GM18868 (cell line): ENCODE measurements at regions not wholly inside any gene's neighbourhood (a gene's known extent, or its start where the extent isn't known, plus 50 kb on each side); places are given as distances from the start of the nearest gene placed in this dataset.

Source experiments
- ATAC-seq: cut with Tn5 transposase; IDR thresholded peaks from one replicate; pipeline ENCODE4 v1.9.1; 2021; ENCODE audit warnings: mild to moderate bottlenecking, moderate library complexity; ENCODE audit not compliant: unreplicated experiment

- no peak for ATAC-seq
Observed at GRCh38 chr20:40738976-40739375, 49.9 kb upstream of the MAFB start.

GRCh38 chr20:40739841-40740240 is 50.8 kb upstream of the MAFB start:
- no peak for ATAC-seq

GRCh38 chr20:40741507-40742106 is 52.6 kb upstream of the MAFB start:
- ATAC-seq, result no peak

- ATAC-seq, result no peak
Observed at GRCh38 chr20:40743141-40743775, 54.2 kb upstream of the MAFB start.

- ATAC-seq, result no peak
Observed at GRCh38 chr20:40744072-40744817, 55.2 kb upstream of the MAFB start.

GRCh38 chr20:40744818-40745175 is 55.8 kb upstream of the MAFB start:
- no peak for ATAC-seq

- ATAC-seq, result no peak
Observed at GRCh38 chr20:40746251-40746650, 57.2 kb upstream of the MAFB start.

- ATAC-seq, result no peak
Observed at GRCh38 chr20:40748182-40748581, 59.1 kb upstream of the MAFB start.

- no peak for ATAC-seq
Observed at GRCh38 chr20:40749985-40750506, 61.0 kb upstream of the MAFB start.

- no peak for ATAC-seq
Observed at GRCh38 chr20:40750541-40751035, 61.6 kb upstream of the MAFB start.

- ATAC-seq, result no peak
Observed at GRCh38 chr20:40753472-40753871, 64.4 kb upstream of the MAFB start.

GRCh38 chr20:40754339-40754943 is 65.4 kb upstream of the MAFB start:
- no peak for ATAC-seq

GRCh38 chr20:40757087-40757486 is 68.1 kb upstream of the MAFB start:
- ATAC-seq, result no peak

GRCh38 chr20:40758790-40759189 is 69.8 kb upstream of the MAFB start:
- ATAC-seq, result no peak

- no peak for ATAC-seq
Observed at GRCh38 chr20:40760399-40760798, 71.4 kb upstream of the MAFB start.

- ATAC-seq, result no peak
Observed at GRCh38 chr20:40763646-40764295, 74.7 kb upstream of the MAFB start.

- no peak for ATAC-seq
Observed at GRCh38 chr20:40765814-40766480, 76.9 kb upstream of the MAFB start.

- ATAC-seq, result no peak
Observed at GRCh38 chr20:40766790-40767614, 78.0 kb upstream of the MAFB start.

- no peak for ATAC-seq
Observed at GRCh38 chr20:40767615-40767924, 78.5 kb upstream of the MAFB start.

- ATAC-seq, result no peak
Observed at GRCh38 chr20:40768105-40768504, 79.1 kb upstream of the MAFB start.
